DOHH2 (cell line): ENCODE measurements at regions not wholly inside any gene's neighbourhood (a gene's known extent, or its start where the extent isn't known, plus 50 kb on each side); places are given as distances from the start of the nearest gene placed in this dataset.

Source experiments
- EZH2phosphoT487 ChIP-seq: fragments of 200-600 bp; sonication (generic); IDR thresholded peaks from 2 replicates; pipeline ENCODE4 v1.6.1; 2017; ENCODE audit warnings: borderline replicate concordance, mild to moderate bottlenecking, antibody characterized with exemption, low read length, moderate library complexity, mixed read lengths
- TF ChIP-seq, protein P1 (sequence below): fragments of 200-600 bp; sonication (generic); IDR thresholded peaks from one replicate; pipeline ENCODE4 v1.5.1; 2014; ENCODE audit warnings: antibody characterized with exemption, mild to moderate bottlenecking, low read depth, low read length; ENCODE audit not compliant: poor library complexity, severe bottlenecking

DNA sequence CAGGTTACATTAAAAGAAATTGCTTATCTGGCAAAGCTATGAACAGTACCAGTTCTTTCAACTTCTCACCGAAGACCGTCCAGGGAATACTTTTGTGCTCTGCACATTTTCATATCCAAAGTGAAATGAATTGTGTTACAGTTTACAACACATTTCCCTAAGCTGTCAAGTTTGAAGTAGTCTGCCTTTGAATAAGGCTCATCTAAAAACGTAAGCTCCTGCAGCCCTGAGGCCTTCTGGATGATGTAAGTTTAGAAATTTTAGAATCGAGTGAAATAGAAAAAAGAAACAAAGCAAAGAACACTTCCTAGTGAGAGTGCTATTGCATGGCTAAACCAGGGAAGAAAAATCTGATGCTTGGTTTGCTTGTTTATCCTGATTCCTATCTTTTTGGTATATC is 653.8 kb downstream of the MMUT start:
- TF ChIP-seq, protein P1, sequence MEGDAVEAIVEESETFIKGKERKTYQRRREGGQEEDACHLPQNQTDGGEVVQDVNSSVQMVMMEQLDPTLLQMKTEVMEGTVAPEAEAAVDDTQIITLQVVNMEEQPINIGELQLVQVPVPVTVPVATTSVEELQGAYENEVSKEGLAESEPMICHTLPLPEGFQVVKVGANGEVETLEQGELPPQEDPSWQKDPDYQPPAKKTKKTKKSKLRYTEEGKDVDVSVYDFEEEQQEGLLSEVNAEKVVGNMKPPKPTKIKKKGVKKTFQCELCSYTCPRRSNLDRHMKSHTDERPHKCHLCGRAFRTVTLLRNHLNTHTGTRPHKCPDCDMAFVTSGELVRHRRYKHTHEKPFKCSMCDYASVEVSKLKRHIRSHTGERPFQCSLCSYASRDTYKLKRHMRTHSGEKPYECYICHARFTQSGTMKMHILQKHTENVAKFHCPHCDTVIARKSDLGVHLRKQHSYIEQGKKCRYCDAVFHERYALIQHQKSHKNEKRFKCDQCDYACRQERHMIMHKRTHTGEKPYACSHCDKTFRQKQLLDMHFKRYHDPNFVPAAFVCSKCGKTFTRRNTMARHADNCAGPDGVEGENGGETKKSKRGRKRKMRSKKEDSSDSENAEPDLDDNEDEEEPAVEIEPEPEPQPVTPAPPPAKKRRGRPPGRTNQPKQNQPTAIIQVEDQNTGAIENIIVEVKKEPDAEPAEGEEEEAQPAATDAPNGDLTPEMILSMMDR, result no peak
- TF ChIP-seq EZH2phosphoT487, result no peak
